ENCODE measurements at regions not wholly inside any gene's neighbourhood (a gene's known extent, or its start where the extent isn't known, plus 50 kb on each side); places are given as distances from the start of the nearest gene placed in this dataset.

- Histone ChIP-seq H3K4me2 (no peak overlapping the region), H3K27ac (no peak overlapping the region), H3K27me3 (no peaks in the 10 kb centered on the region), H3K36me3 (replicated peaks; ENCODE audit: insufficient read depth, low read depth) (no peaks in the 10 kb centered on the region), H4K20me1 (ENCODE audit: insufficient read depth, poor library complexity, severe bottlenecking) (no peaks in the 10 kb centered on the region), H3K4me3 (no peak overlapping the region), H2AFZ (no peak overlapping the region), H3K79me2 (no peaks in the 10 kb centered on the region), H3K4me1 (ENCODE audit: insufficient read depth) (no peaks in the 10 kb centered on the region), H3K9me2 (replicated peaks; ENCODE audit: insufficient read depth) (no peaks in the 10 kb centered on the region), H3K9me3 (ENCODE audit: low read depth) (no peaks in the 10 kb centered on the region)
- WGBS (ENCODE audit: low lambda C conversion rate, missing lambda C conversion rate), result 27% methylated on average over 2 of the region's 2 CpGs
- no peak for TF ChIP-seq EZH2phosphoT487 (IDR thresholded peaks at IDR 0.05; ENCODE audit: low read depth, severe bottlenecking, unreplicated experiment)
- TF ChIP-seq EZH2 (IDR thresholded peaks at IDR 0.05; ENCODE audit: borderline replicate concordance), result no peak
- DNase-seq (ENCODE audit: low spot score), result no peak
These were observed 97.1 kb downstream of the PLPPR4 start for GRCh38 chr1:99361406-99361805.

GRCh38 chr1:99363531-99363930 lies 99.2 kb downstream of the PLPPR4 start:
- H3K9me3 ChIP-seq (ENCODE audit: low read depth), result no peaks in the 10 kb centered on the region
- no peak overlapping the region for H2AFZ ChIP-seq
- no peak overlapping the region for H3K27ac ChIP-seq
- no peaks in the 10 kb centered on the region for H4K20me1 ChIP-seq (ENCODE audit: insufficient read depth, poor library complexity, severe bottlenecking)
- DNase-seq (ENCODE audit: low spot score), result no peak
- H3K4me1 ChIP-seq (ENCODE audit: insufficient read depth), result no peaks in the 10 kb centered on the region
- H3K36me3 ChIP-seq (replicated peaks; ENCODE audit: insufficient read depth, low read depth), result no peaks in the 10 kb centered on the region
- WGBS (ENCODE audit: low lambda C conversion rate, missing lambda C conversion rate), result 74% methylated on average over 2 of the region's 2 CpGs
- no peaks in the 10 kb centered on the region for H3K9me2 ChIP-seq (replicated peaks; ENCODE audit: insufficient read depth)
- H3K4me2 ChIP-seq, result no peak overlapping the region
- TF ChIP-seq EZH2 (IDR thresholded peaks at IDR 0.05; ENCODE audit: borderline replicate concordance) (no peak), CTCF (IDR thresholded peaks at IDR 0.05; ENCODE audit: poor library complexity) (no peak), EZH2phosphoT487 (IDR thresholded peaks at IDR 0.05; ENCODE audit: low read depth, severe bottlenecking, unreplicated experiment) (no peak)
- no peak overlapping the region for H3K4me3 ChIP-seq
- H3K27me3 ChIP-seq, result no peaks in the 10 kb centered on the region
- no peaks in the 10 kb centered on the region for H3K79me2 ChIP-seq

- no peaks in the 10 kb centered on the region for H3K79me2 ChIP-seq
- no peak for DNase-seq (ENCODE audit: low spot score)
- H3K27me3 ChIP-seq, result no peaks in the 10 kb centered on the region
- H3K9me3 ChIP-seq (ENCODE audit: low read depth), result no peaks in the 10 kb centered on the region
- TF ChIP-seq CTCF (IDR thresholded peaks at IDR 0.05; ENCODE audit: poor library complexity) (no peak), EZH2phosphoT487 (IDR thresholded peaks at IDR 0.05; ENCODE audit: low read depth, severe bottlenecking, unreplicated experiment) (no peak), EZH2 (IDR thresholded peaks at IDR 0.05; ENCODE audit: borderline replicate concordance) (no peak)
- H3K4me2 ChIP-seq, result no peak overlapping the region
- no peaks in the 10 kb centered on the region for H3K36me3 ChIP-seq (replicated peaks; ENCODE audit: insufficient read depth, low read depth)
- 44% methylated on average over 6 of the region's 6 CpGs for WGBS (ENCODE audit: low lambda C conversion rate, missing lambda C conversion rate)
- H2AFZ ChIP-seq, result peak overlapping the region; percentile 6
- no peaks in the 10 kb centered on the region for H3K9me2 ChIP-seq (replicated peaks; ENCODE audit: insufficient read depth)
- H3K4me1 ChIP-seq (ENCODE audit: insufficient read depth), result no peaks in the 10 kb centered on the region
- no peaks in the 10 kb centered on the region for H4K20me1 ChIP-seq (ENCODE audit: insufficient read depth, poor library complexity, severe bottlenecking)
- no peak overlapping the region for H3K27ac ChIP-seq
- no peak overlapping the region for H3K4me3 ChIP-seq
These were observed 100.8 kb downstream of the PLPPR4 start for GRCh38 chr1:99365141-99365540.

DNA sequence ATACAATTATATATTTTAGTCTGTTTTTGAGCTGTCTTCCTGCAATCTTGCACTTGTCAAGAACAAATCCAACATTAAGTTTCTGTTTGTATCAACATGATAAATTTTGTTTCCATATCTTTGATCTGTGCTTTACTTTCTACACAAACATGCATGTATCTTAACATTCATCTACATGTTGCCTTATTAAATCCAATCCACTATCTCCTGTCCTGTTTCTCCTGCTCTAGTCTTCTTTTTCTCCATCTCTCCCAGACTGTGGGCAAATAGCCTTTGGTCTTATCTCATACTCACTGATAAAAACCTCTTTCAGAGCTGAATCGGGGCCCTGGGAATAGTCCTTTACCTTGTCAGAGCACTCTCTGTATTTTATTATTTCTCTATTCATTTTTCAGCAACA lies 101.3 kb downstream of the PLPPR4 start:
- Histone ChIP-seq H3K4me2 (no peak overlapping the region), H3K79me2 (no peaks in the 10 kb centered on the region), H3K36me3 (replicated peaks; ENCODE audit: insufficient read depth, low read depth) (no peaks in the 10 kb centered on the region), H3K4me3 (no peak overlapping the region), H4K20me1 (ENCODE audit: insufficient read depth, poor library complexity, severe bottlenecking) (no peaks in the 10 kb centered on the region), H3K9me3 (ENCODE audit: low read depth) (no peaks in the 10 kb centered on the region), H2AFZ (peak overlapping the region; percentile 6), H3K9me2 (replicated peaks; ENCODE audit: insufficient read depth) (no peaks in the 10 kb centered on the region), H3K4me1 (ENCODE audit: insufficient read depth) (no peaks in the 10 kb centered on the region), H3K27ac (no peak overlapping the region), H3K27me3 (no peaks in the 10 kb centered on the region)
- no peak for DNase-seq (ENCODE audit: low spot score)
- 19% methylated on average over 1 of the region's 1 CpG for WGBS (ENCODE audit: low lambda C conversion rate, missing lambda C conversion rate)
- TF ChIP-seq CTCF (IDR thresholded peaks at IDR 0.05; ENCODE audit: poor library complexity), result no peak
- no peak for TF ChIP-seq EZH2 (IDR thresholded peaks at IDR 0.05; ENCODE audit: borderline replicate concordance)
- TF ChIP-seq EZH2phosphoT487 (IDR thresholded peaks at IDR 0.05; ENCODE audit: low read depth, severe bottlenecking, unreplicated experiment), result no peak
